Stimulated activated CD8-positive, alpha-beta memory T cell treated with anti-CD3 and anti-CD28 coated beads, Interleukin-15, amount 100 ng/mL, for 48 hours (primary cell): ENCODE measurements at regions not wholly inside any gene's neighbourhood (a gene's known extent, or its start where the extent isn't known, plus 50 kb on each side); places are given as distances from the start of the nearest gene placed in this dataset.
"Not testable (repeated sequence)": the region's sequence is repeated elsewhere in the genome, so short reads cannot be mapped to it uniquely, and the experiment has no call there.

Experiments used
- DNase-seq, 2 donors: peaks; one replicate each; pipeline ENCODE4 v3.0.0-alpha.2; 2020; ENCODE audit warnings: low read depth in 2 of 2

DNA sequence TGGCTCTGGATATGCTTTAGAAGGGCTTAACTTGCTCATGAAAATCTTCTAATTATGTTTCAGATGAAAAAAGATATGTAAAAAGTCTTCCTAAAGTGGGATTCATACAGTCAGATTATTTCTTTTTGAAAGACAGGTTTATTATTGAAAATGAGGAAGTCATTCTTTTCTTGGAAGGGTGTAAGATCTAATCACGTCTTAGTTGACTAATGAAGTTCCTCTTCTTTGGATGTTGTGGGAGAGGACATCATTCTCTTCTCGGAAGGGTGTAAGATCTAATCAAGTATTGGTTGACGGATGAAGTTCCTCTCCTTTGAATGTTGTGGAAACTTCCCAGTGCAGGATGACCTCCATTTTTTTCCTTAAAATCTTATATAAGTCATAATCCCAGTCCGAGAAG lies 74.9 kb downstream of the ALG10 start:
- no peak for DNase-seq

DNA sequence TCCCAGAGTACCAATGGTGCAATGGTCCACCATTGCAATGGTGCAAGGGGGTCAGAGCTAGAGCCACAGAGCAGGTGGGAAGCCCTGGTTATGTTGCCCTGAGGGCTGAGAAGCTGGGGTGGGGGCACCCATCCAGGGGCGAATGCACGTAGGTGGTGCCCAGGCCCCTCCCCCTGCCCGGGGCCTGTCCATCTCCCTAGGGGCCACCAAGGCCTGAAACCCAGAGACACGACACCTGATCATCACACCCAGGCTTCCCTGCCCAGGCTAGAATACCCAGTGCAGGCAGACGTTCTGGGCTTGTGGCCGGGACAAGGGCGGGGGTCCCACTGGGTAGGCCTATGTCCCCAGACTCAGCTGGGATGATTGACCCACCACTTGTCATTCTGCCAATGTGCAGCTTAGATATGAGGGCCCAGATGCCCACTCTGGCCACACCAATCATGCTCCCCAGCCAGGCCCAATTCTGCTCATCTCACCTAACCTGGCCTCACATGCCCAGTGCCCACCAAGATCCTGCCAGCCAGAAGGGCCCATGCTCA lies 83.2 kb downstream of the ALG10 start:
- DNase-seq, result no peak

DNA sequence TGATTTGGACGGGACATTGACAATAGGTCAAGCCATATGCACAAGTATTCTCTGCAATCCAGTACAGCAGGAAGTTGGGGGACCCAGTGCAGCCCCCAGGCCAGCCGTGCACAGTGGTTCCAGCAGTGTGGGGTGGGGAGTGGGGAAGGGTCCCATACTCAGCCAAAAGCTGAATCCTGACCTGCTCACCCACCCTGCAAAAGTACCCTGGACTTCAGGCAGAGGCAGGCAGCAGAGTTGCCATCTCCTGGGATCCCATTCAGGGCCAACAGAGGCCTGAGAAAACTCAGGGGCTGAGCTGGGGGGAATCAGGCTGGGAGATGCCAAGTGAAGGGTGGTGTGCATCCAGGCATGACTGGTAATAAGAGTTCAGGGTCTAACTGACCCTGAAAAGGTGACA lies 83.9 kb downstream of the ALG10 start:
- no peak for DNase-seq

DNA sequence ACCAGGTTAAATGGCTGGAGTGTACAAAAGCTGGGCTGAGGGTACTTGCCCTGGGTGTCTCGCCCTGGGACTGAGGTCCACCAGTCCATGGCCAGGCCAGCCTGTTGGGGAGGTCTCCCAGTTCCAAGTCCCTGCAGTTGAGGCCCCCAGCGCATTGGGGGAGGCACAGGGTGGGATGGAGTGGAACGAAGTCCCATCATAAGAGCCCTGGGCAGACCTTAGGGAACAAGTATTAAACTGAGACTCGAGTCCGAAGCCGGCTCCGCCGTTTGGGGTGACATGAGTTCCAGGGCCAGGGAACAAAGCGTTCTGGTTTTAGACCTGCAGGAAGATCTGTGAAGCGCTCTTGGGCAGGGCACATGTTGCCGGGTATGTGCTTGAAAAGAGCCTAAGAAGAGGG lies 84.7 kb downstream of the ALG10 start:
- DNase-seq, result no peak

DNA sequence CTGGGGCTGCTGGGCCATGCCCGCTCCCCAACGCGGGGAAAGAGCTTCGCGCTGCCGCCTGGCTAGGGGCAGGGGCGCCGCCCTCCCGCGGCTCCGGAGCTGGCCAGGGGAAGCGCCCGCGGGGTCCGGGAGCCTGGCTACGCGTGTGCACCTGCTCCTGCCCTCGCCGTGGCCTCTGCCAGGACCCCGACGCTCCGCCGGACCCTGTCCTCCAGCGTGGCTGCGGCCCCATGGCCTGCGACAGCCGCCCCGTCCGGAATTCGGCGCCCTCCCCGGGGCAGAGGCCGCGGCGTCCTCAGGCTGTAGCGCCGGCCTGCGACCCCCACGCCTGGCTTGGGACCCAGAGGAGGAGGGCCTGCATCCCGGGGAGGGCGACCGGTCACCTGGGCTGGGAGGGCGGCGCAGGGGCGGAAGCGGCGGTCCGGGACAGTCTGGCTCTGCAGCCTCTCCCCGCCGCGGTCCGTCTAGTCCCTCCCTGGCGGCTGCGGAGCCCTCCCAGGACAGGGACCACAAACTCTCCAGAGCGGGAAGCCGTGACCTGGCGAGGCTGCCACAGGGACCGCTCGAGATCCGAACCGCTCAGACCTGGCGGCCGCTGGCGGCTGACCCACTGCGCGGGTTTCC lies 85.6 kb downstream of the ALG10 start:
- DNase-seq, result no peak

DNA sequence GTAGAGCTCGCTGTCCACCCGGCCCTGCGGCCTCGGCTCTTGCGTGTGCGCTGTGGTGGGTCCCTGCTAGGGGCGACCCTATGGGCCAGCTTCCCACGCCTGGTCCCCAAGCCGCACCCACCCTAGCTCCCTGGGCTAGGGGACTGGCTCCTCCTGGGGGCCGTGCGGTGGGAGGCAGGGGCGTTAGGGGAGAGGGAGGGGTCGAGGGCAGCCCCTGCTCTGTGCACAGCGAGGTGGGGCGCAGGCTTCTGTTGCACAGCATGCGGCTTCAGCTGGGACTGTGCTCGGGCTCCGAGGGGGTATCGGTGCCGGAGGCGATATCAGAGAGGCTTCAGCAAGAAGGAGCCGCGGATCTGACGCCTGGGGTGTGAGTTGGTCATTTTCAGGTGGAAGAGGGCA lies 86.1 kb downstream of the ALG10 start:
- DNase-seq, result no peak

DNA sequence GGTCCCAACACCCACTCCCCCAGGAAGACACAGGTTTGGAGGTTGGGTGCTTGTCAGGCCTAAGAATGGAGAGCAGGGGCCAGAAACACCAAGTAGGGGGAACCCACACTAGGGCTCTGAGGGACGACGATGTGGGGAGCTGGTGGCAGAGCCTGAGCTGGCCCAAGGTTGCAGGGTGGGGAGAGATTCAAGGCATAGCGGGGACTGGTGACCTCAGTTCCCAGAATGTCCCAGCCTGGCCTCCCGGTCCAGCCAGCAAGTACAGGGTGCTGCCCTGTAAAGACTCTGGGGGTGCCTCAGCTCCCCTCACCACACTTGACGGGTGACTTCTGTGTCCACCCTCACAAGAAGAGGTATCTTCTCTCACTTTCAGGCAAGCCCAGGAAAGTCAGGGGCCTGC lies 86.7 kb downstream of the ALG10 start:
- DNase-seq, result no peak

DNA sequence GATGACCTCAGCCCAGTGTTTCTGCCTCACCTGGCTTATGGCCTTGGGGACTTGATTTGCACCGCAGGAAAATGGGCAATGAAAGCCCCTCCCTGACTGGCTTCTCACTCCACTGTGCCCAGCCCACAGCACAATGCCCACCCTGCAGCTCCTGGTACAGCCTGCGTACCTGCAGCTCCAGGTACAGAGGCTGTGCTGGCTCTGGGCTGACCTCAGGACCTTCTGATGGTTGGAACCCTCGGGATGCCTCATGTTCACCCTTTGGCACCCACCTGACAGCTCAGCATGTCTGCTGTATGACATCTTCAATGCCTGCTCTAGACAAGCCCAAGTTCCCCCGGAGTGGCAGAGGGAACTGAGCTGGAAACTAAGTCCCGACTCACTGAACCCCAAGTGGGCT lies 87.1 kb downstream of the ALG10 start:
- DNase-seq, result no peak

DNA sequence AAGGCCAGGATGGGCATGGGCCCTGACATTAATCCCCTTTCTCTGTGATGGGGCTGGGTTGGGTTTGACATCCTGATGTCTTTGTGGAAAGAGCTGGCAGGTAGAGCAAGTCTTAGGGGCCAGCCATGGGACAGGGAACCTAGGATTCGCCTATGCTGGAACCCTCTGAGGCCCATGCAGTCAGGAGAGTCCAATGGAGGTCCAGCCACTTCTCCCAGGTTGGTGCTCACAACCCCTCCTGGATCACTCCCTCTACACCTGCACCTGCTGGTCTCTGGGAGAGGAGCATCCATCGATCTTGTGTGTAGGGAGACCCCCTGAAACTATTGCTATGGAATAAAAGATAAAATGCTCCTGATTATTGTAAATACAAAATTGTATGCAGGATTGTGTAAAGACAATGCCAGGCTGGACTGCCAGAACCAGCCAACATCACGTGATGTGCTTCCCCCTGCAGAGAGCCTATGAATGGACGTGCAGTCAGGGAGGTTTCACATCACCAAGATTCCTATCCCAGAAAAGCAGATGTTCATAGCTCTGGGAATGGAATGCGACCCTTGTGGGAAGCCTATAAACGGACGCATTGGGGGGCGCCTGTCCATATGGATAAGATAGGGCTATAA lies 87.7 kb downstream of the ALG10 start:
- DNase-seq, result not testable (repeated sequence)

DNA sequence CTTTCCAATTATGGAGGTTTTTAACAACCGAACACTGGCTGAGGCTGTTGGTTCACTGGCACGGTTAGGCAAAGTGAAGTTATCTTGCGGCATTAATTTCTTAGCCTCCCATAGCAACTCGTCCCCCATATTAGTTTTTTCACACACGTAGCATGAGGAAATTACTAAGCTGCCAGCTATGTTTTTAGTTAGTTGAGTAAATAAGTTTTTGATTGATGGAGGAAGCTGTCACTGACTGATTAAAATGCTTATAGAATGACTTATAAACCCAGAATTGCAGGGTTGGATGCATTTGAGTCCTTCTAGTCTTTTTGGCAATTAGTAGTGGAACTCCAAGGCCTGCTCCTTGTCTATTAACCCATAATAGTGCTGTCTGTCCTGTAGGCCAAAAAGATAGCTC lies 97.1 kb downstream of the ALG10 start:
- no peak for DNase-seq

DNA sequence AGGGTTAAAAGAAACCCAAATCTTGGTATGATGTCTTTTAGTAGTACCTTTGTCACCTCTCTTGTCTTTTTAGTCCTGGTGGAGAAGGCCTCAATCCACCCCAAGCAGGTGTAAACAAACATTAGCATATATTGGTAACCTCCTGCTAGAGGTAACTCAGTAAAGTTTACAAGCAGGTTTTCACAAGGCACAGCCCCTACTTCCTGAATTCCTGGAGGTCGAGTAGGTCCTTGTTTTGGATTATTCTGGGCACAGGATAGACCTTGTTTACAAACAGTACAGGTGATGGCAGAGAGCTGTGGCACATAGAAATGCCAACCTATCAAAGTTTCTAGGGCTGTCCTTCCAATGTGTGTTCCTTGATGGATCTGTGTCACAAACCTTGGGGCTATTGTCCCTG lies 99.1 kb downstream of the ALG10 start:
- DNase-seq, result no peak

DNA sequence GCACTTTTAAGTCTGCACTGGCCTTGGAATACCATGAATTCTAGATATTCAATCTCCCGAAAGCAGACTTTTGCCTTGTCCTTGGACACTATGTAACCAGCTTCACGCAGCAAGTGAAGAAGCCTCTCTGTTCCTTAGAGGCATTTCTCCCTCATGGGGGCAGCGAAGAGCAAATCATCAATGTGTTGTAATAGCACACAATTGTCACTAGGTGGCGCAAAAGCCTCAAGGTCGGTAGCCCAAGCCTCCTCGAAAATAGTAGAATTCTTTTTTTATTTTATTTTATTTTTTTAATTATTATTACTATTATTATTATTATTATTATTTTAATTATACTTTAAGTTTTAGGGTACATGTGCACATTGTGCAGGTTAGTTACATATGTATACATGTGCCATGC lies 100.8 kb downstream of the ALG10 start:
- peak in 1 of 2 donors; percentile 4 for DNase-seq

DNA sequence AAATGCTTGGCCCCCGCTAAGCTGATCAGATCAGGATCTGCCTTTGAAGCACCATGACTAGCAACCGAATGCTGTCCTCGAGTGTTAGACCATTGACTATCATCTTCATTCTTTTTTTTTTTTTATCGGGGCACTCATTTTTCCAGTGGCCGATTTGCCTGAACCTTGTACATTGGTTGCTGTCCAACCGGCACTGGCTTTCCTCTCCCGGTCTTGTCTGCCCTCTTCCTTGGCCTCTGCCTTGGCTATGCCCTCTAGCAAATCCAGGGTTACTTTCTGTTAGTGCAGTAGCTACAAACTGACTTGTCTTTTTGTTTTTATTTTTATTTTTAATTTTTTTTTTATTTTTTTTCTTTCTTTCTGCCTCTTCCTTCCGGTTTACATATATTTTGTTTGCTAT lies 102.3 kb downstream of the ALG10 start:
- no peak for DNase-seq

DNA sequence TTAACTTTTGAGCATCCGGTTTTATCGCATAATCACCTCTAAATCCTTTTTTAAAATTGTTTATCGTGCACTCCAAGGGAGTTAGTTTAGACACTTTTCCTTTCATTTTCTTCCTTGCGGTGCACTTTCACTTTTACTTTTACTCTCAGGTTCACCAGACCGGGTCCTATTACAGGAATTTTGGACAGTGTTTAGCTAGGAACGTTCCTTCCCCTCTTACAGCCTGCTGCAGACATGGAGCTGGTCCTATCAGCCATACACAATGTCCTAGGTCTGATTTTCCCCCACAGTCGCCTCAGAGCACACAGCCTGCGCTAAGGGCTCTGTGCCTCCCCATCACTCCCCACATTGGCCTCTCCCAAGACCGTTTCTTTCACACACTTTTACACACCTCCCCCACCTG lies 103.9 kb downstream of the ALG10 start:
- DNase-seq, result no peak

DNA sequence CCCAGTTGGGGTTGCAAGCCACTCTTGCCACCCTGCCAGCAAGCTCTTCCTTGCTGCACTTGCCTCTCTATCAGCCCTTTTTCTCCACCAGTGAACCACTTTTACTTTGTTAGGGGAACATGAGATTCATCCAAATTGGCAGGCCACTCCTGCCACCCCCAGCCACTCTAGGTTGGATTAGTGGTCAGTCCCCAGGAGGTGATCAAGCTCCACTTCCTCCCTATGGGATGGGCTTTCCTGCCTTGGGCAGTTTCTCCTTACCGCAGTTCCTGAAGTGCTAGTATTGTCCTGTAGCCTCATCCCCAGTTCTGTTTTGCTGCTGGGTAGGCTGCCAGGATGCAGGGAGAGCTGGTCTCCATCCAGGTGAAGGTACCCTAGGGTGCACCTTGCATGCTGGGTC lies 104.5 kb downstream of the ALG10 start:
- DNase-seq, result no peak

DNA sequence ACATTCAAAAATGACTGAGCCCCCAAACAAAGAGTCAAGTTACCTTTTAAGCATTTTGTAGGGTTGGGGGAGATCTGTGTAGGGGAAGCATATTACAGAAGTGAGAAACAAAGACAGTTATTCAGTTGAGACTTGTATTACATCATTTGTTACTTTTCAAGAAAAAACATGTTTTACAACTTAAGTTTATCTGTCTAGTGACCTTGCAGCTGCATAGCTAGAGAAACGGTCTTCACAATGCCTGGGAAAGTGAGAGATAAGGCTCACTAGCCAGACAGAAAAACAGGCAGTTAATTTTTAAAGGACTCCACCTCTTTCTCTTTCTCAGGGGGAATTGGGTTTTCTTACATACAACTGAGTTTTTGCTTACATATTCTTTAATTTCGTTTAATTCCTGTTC lies 105.1 kb downstream of the ALG10 start:
- not testable (repeated sequence) for DNase-seq

DNA sequence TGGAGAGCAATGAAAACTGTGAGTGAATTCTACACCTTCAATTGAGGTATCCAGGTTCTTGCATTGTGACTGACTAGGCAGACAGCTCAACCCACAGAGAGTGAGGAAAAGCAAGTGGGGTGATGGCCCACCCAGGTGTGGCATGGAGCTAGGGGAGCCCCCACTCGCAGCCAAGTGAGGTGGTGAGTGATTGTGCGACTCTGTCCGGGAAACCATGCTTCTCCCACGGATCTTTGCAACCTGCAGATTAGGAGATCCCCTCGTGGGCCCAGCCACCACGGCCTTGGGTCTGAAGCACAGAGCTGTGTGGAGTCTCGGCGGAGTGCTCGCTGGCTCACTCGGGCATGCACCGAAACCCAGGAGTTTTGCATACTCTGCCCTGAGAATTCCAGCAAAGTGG lies 120.1 kb downstream of the ALG10 start:
- no peak for DNase-seq

DNA sequence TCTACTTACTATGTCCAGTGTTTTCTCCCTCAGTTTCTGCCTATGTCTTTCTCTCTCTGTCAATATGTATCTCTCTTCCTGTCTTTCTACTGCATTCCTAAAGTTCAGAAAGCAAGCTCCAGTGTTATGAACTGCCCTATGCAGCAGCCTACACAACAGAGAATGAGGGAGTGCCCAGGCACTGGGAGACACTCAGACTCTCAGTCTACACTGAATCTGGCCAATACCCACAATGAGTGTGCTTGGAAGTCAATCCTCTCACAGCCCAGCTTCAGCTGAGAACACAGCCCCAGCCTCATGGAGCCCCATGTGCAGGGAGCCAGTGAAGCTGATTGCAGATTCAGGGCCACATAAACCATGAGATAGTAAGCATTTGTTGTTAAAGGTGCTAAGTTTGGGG lies 128.7 kb downstream of the ALG10 start:
- no peak for DNase-seq

DNA sequence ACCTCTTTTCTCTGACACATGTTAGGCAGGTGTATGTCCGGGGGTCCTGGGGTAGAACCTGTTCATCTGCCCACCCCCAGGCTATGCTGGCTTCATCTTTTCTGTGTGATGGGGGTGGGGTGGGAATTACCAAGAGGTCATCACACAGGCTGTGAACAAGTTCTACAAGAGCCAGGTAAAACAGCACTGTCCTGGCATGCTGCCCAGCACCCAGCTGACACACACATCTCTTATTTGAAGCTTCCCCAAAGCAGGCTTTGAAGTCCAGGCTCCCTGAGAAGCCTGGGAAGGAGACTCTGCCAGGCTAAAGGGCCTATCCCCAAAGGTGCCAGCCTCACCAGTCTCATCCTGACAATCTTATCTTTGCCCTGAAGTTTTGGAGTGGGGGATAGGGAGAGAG lies 141.1 kb downstream of the ALG10 start:
- no peak for DNase-seq

DNA sequence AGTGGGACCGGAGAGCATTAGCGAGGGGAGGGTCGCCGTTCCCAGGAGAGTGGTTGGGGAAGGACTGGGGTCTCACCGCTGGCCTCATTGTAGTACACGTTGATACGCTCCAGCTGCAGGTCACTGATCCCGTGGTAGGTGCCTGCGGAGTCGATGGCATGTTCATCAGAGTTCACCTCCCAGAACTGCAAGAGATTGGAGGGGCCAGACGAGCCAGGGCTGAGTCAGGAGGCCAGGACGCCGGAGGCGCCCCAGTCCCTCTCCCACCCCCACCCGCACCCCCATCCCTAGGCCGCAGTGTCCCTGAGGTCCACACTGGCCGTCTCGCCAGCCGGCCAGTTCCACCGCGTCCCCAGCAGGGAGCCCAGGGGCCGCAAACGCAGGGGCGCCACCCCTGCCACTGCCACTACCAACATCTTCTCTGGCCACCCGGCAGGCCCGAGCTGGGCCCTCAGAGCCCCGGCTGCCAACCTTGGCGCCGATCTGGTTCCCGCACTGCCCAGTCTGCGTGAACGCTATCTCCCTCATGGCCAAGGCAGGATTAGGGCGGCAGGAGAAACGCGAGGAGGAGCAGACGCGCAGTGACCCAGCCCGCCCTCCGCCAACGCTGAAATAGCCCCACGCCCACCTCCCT lies 144.2 kb downstream of the ALG10 start:
- DNase-seq, result no peak

DNA sequence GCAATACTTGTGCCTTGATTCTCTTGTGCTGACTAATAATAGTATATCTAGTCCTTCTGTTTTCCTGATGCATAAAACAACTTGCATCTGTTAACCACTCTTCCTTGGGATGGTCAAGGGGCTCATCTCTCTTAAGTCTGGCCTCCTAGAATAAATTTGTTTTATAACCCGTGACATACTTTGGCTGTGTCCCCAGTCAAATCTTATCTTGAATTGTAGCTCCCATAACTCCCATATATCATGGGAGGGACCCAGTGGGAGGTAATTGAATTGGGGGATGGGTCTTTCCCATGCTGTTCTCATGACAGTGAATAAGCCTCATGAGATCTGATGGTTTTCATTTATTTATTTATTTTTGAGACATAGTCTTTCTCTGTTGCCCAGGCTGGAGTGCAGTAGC lies 146.2 kb downstream of the ALG10 start:
- DNase-seq, result not testable (repeated sequence)

DNA sequence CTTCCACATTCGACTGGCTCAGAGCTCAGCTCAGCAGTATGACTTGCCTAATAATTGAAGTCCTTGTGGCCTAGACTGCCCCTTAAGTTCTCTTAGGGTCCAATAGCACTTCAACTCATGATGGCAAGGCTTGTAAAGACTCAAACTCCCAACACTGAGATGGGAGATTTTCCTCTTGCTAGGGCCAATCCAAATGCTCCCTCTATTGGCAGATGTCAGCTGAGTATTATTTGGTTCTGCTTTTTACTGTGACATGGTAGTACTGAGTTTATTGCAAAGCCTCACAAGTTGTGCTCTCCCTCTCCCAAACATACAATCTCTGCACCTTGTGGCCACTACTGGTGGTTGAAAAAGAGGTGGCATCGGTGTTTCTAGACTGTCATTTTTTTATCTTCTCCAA lies 164.2 kb downstream of the ALG10 start:
- DNase-seq, result no peak

DNA sequence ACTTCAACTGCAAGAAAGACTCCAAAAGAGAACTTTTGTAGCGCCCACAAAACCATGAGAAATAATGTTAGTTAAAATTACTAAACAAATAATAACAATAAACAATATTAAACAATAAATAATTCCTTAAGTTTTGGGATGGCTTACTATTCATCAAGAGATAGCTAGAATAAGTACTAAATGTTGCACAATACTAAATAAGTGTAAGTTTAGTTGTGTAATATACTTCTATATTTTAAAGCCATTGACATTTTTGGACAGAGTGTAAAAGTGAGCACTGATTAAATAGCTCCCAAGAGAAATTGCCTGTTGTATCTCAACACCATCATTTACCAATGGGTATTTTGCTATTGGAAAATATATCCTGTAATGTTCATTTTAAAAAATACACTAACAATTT lies 166.7 kb downstream of the ALG10 start:
- no peak for DNase-seq
